ENCODE measurements at regions not wholly inside any gene's neighbourhood (a gene's known extent, or its start where the extent isn't known, plus 50 kb on each side); places are given as distances from the start of the nearest gene placed in this dataset.

- Mint-ChIP-seq H3K4me1 (ENCODE audit: low read depth) (no peaks in the 10 kb centered on the region), H3K36me3 (ENCODE audit: low read depth) (no peaks in the 10 kb centered on the region), H3K27ac (no peak overlapping the region), H3K27me3 (ENCODE audit: low read depth) (peaks cover 8% of the 10 kb centered on the region), H3K9me3 (peaks cover 5% of the 10 kb centered on the region), H3K4me3 (no peak overlapping the region)
- DNase-seq = no peak
- intact Hi-C loops (cut with micrococcal nuclease) = no loop called here
- CTCF ChIA-PET = no interaction called here
Measured at GRCh38 chr11:122348659-122349409, 232.8 kb upstream of the BLID start.

GRCh38 chr11:122346006-122346405 lies 230.0 kb upstream of the BLID start:
- Mint-ChIP-seq H3K4me1 (ENCODE audit: low read depth) (no peaks in the 10 kb centered on the region), H3K27me3 (ENCODE audit: low read depth) (peaks cover 3% of the 10 kb centered on the region), H3K27ac (no peak overlapping the region), H3K9me3 (no peaks in the 10 kb centered on the region), H3K4me3 (no peak overlapping the region), H3K36me3 (ENCODE audit: low read depth) (no peaks in the 10 kb centered on the region)
- no peak for DNase-seq
- CTCF ChIA-PET = no interaction called here
- intact Hi-C loops (cut with micrococcal nuclease) = no loop called here

- H3K27me3 Mint-ChIP-seq (ENCODE audit: low read depth) = peaks cover 3% of the 10 kb centered on the region
- DNase-seq = no peak
- no peaks in the 10 kb centered on the region for H3K36me3 Mint-ChIP-seq (ENCODE audit: low read depth)
- intact Hi-C loops (cut with micrococcal nuclease) = no loop called here
- no peaks in the 10 kb centered on the region for H3K9me3 Mint-ChIP-seq
- H3K27ac Mint-ChIP-seq = no peak overlapping the region
- H3K4me3 Mint-ChIP-seq = no peak overlapping the region
- CTCF ChIA-PET = no interaction called here
- no peaks in the 10 kb centered on the region for H3K4me1 Mint-ChIP-seq (ENCODE audit: low read depth)
Measured at GRCh38 chr11:122345586-122345985, 229.6 kb upstream of the BLID start.

GRCh38 chr11:122344215-122344614 lies 228.2 kb upstream of the BLID start:
- no peak for DNase-seq
- Mint-ChIP-seq H3K4me1 (ENCODE audit: low read depth) (no peaks in the 10 kb centered on the region), H3K4me3 (no peak overlapping the region), H3K36me3 (ENCODE audit: low read depth) (no peaks in the 10 kb centered on the region), H3K9me3 (no peaks in the 10 kb centered on the region), H3K27me3 (ENCODE audit: low read depth) (no peaks in the 10 kb centered on the region), H3K27ac (no peak overlapping the region)
- intact Hi-C loops (cut with micrococcal nuclease) = no loop called here
- CTCF ChIA-PET = no interaction called here

GRCh38 chr11:122343210-122343609 lies 227.2 kb upstream of the BLID start:
- CTCF ChIA-PET = no interaction called here
- no peak overlapping the region for H3K4me3 Mint-ChIP-seq
- no peaks in the 10 kb centered on the region for H3K27me3 Mint-ChIP-seq (ENCODE audit: low read depth)
- no peaks in the 10 kb centered on the region for H3K9me3 Mint-ChIP-seq
- no peak for DNase-seq
- H3K36me3 Mint-ChIP-seq (ENCODE audit: low read depth) = no peaks in the 10 kb centered on the region
- intact Hi-C loops (cut with micrococcal nuclease) = no loop called here
- no peaks in the 10 kb centered on the region for H3K4me1 Mint-ChIP-seq (ENCODE audit: low read depth)
- no peak overlapping the region for H3K27ac Mint-ChIP-seq

- no peaks in the 10 kb centered on the region for H3K36me3 Mint-ChIP-seq (ENCODE audit: low read depth)
- no peak for DNase-seq
- H3K4me1 Mint-ChIP-seq (ENCODE audit: low read depth) = no peaks in the 10 kb centered on the region
- no peak overlapping the region for H3K27ac Mint-ChIP-seq
- no peak overlapping the region for H3K4me3 Mint-ChIP-seq
- intact Hi-C loops (cut with micrococcal nuclease) = no loop called here
- H3K27me3 Mint-ChIP-seq (ENCODE audit: low read depth) = no peaks in the 10 kb centered on the region
- no peaks in the 10 kb centered on the region for H3K9me3 Mint-ChIP-seq
- CTCF ChIA-PET = no interaction called here
Measured at GRCh38 chr11:122342089-122342744, 226.2 kb upstream of the BLID start.

GRCh38 chr11:122341477-122341876 lies 225.5 kb upstream of the BLID start:
- Mint-ChIP-seq H3K4me3 (no peak overlapping the region), H3K9me3 (no peaks in the 10 kb centered on the region), H3K27ac (no peak overlapping the region), H3K36me3 (ENCODE audit: low read depth) (no peaks in the 10 kb centered on the region), H3K4me1 (ENCODE audit: low read depth) (no peaks in the 10 kb centered on the region), H3K27me3 (ENCODE audit: low read depth) (no peaks in the 10 kb centered on the region)
- intact Hi-C loops (cut with micrococcal nuclease) = no loop called here
- DNase-seq = no peak
- CTCF ChIA-PET = interaction anchor here (0.7 kb wide), 1 partner anchor 16 kb away, joined by 3 read pairs; no protein-coding TSS in a partner anchor

- no peaks in the 10 kb centered on the region for H3K36me3 Mint-ChIP-seq (ENCODE audit: low read depth)
- no peaks in the 10 kb centered on the region for H3K27me3 Mint-ChIP-seq (ENCODE audit: low read depth)
- intact Hi-C loops (cut with micrococcal nuclease) = no loop called here
- no peak overlapping the region for H3K4me3 Mint-ChIP-seq
- no peak for DNase-seq
- no peak overlapping the region for H3K27ac Mint-ChIP-seq
- no peaks in the 10 kb centered on the region for H3K9me3 Mint-ChIP-seq
- CTCF ChIA-PET = interaction anchor here (0.7 kb wide), 1 partner anchor 17 kb away, joined by 3 read pairs; no protein-coding TSS in a partner anchor
- no peaks in the 10 kb centered on the region for H3K4me1 Mint-ChIP-seq (ENCODE audit: low read depth)
Measured at GRCh38 chr11:122340607-122341290, 224.7 kb upstream of the BLID start.

GRCh38 chr11:122339436-122340060 lies 223.5 kb upstream of the BLID start:
- Mint-ChIP-seq H3K4me1 (ENCODE audit: low read depth) (no peaks in the 10 kb centered on the region), H3K9me3 (no peaks in the 10 kb centered on the region), H3K27me3 (ENCODE audit: low read depth) (no peaks in the 10 kb centered on the region), H3K36me3 (ENCODE audit: low read depth) (no peaks in the 10 kb centered on the region), H3K27ac (no peak overlapping the region), H3K4me3 (no peak overlapping the region)
- CTCF ChIA-PET = no interaction called here
- DNase-seq = no peak
- intact Hi-C loops (cut with micrococcal nuclease) = no loop called here

- CTCF ChIA-PET = no interaction called here
- Mint-ChIP-seq H3K4me1 (ENCODE audit: low read depth) (no peaks in the 10 kb centered on the region), H3K27me3 (ENCODE audit: low read depth) (peaks cover 4% of the 10 kb centered on the region), H3K36me3 (ENCODE audit: low read depth) (no peaks in the 10 kb centered on the region), H3K4me3 (no peak overlapping the region), H3K27ac (no peak overlapping the region), H3K9me3 (no peaks in the 10 kb centered on the region)
- no peak for DNase-seq
- intact Hi-C loops (cut with micrococcal nuclease) = no loop called here
Measured at GRCh38 chr11:122337704-122338103, 221.7 kb upstream of the BLID start.

GRCh38 chr11:122337241-122337640 lies 221.2 kb upstream of the BLID start:
- H3K4me3 Mint-ChIP-seq = no peak overlapping the region
- no peaks in the 10 kb centered on the region for H3K9me3 Mint-ChIP-seq
- CTCF ChIA-PET = no interaction called here
- H3K27me3 Mint-ChIP-seq (ENCODE audit: low read depth) = peaks cover 4% of the 10 kb centered on the region
- intact Hi-C loops (cut with micrococcal nuclease) = no loop called here
- no peaks in the 10 kb centered on the region for H3K4me1 Mint-ChIP-seq (ENCODE audit: low read depth)
- DNase-seq = no peak
- no peak overlapping the region for H3K27ac Mint-ChIP-seq
- H3K36me3 Mint-ChIP-seq (ENCODE audit: low read depth) = no peaks in the 10 kb centered on the region

- Mint-ChIP-seq H3K27ac (no peak overlapping the region), H3K4me1 (ENCODE audit: low read depth) (no peaks in the 10 kb centered on the region), H3K9me3 (no peaks in the 10 kb centered on the region), H3K4me3 (no peak overlapping the region), H3K36me3 (ENCODE audit: low read depth) (no peaks in the 10 kb centered on the region), H3K27me3 (ENCODE audit: low read depth) (peaks cover 4% of the 10 kb centered on the region)
- intact Hi-C loops (cut with micrococcal nuclease) = no loop called here
- CTCF ChIA-PET = no interaction called here
- no peak for DNase-seq
Measured at GRCh38 chr11:122336706-122337105, 220.7 kb upstream of the BLID start.

All from activated naive CD4-positive, alpha-beta T cell treated with anti-CD3 and anti-CD28 coated beads for 36 hours (primary cell).